ENCODE measurements at regions not wholly inside any gene's neighbourhood (a gene's known extent, or its start where the extent isn't known, plus 50 kb on each side); places are given as distances from the start of the nearest gene placed in this dataset.

DNA sequence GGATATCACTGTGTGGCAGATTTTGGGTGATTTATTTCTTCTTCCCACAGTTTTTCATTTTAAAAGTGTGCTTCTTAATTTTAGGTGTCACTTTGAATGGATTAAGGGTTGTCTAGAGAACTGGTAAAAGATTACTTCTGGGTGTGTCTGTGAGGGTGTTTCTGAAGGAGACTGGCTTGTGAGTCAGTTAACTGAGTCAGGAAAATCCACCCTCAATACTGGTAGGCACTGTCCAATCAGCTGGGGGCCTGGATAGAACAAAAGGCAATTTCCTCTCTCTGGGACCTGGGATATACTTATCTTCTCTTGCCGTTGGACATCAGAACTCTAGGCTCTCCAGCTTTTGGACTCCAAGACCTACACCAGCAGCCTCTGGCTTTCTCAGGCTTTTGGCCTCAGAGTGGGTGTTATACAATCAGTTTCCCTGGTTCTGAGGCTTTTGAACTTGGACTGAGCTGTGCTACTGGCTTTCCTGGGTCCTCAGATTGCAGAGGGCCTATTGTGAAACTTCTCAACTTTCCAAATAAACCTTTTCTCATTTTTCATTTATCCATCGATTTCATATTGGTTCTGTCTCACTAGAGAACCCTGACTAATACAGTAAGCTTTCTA is 413.1 kb downstream of the GBA3 start:
- TF ChIP-seq CTCF (IDR thresholded peaks at IDR 0.05; ENCODE audit: low read depth, low read length, missing input control), result no peak
- no peak for TF ChIP-seq ATF3 (IDR thresholded peaks at IDR 0.05)
- no peak for TF ChIP-seq TAF1 (conservative IDR thresholded peaks at IDR 0.05)
